B cell (primary cell): ENCODE measurements at regions not wholly inside any gene's neighbourhood (a gene's known extent, or its start where the extent isn't known, plus 50 kb on each side); places are given as distances from the start of the nearest gene placed in this dataset.

Experiments used
- ATAC-seq: fragments of 200-7000 bp; cut with Tn5 transposase; one replicate; pipeline ENCODE4 v1.10.0; 2021; ENCODE audit warnings: low read depth, mild to moderate bottlenecking, moderate number of reproducible peaks, moderate library complexity
- CTCF ChIA-PET: fragments of 350-600 bp; sonication (Branson Sonifier 250); formaldehyde crosslinking; loops from one replicate; lab custom pipeline; 2021; ENCODE audit warnings: antibody characterized with exemption, inconsistent platforms; lab: Charles Lee
- POLR2A ChIA-PET: fragments of 350-600 bp; sonication (Branson Sonifier 250); formaldehyde crosslinking; loops from one replicate; lab custom pipeline; 2021; ENCODE audit warnings: antibody characterized with exemption; lab: Charles Lee
- DNase-seq: peaks from one replicate; pipeline ENCODE4 v3.0.0; 2013
- H2AFZ ChIP-seq: 2 replicates; pipeline ENCODE4 v1.6.1; 2012; ENCODE audit warnings: mild to moderate bottlenecking, low read depth, low read length; ENCODE audit not compliant: insufficient read depth, poor library complexity, severe bottlenecking
- H3K27ac ChIP-seq, 2 donors: 1 replicate in 1 of 2; 2 replicates in 1 of 2; pipeline ENCODE4 v1.5.1; 2012 to 2013; ENCODE audit warnings: low read length in 2 of 2, mild to moderate bottlenecking in 2 of 2, moderate library complexity in 1 of 2
- H3K27me3 ChIP-seq, 4 experiments: fragments of 200-600 bp in 1 of 4; sonication (generic) in 1 of 4; replicated peaks in 1 of 4; 1 replicate in 2 of 4; 2 replicates in 2 of 4; pipeline versions ENCODE4 v1.6.1 to v1.7.0; 2013 to 2016; ENCODE audit warnings: low read length in 3 of 4, mild to moderate bottlenecking in 2 of 4, mixed read lengths in 1 of 4, moderate library complexity in 1 of 4; ENCODE audit not compliant: insufficient read depth in 4 of 4, control insufficient read depth in 3 of 4; ENCODE audit errors: control extremely low read depth in 1 of 4
- H3K36me3 ChIP-seq, 2 experiments: replicated peaks in 1 of 2; 1 replicate in 1 of 2; 2 replicates in 1 of 2; pipeline versions ENCODE4 v1.6.1 to v1.7.1; 2013; ENCODE audit warnings: low read length in 1 of 2; ENCODE audit not compliant: insufficient read depth in 2 of 2, control insufficient read depth in 1 of 2; ENCODE audit errors: control extremely low read depth in 1 of 2, extremely low read depth in 1 of 2
- H3K4me1 ChIP-seq, 2 donors: fragments of 200-600 bp in 1 of 2; sonication (generic) in 1 of 2; 1 replicate in 1 of 2; 2 replicates in 1 of 2; pipeline versions ENCODE4 v1.5.1 to v1.6.1; 2013 to 2017; ENCODE audit warnings: low read length in 2 of 2; ENCODE audit not compliant: control insufficient read depth in 2 of 2, insufficient read depth in 2 of 2
- H3K4me2 ChIP-seq: replicated peaks from 2 replicates; pipeline ENCODE3; 2012; ENCODE audit warnings: mild to moderate bottlenecking, low read depth, low read length; ENCODE audit not compliant: poor library complexity, severe bottlenecking
- H3K4me3 ChIP-seq, 5 experiments: fragments of 200-600 bp in 1 of 5; sonication (generic) in 1 of 5; 1 replicate in 3 of 5; 2 replicates in 2 of 5; pipeline versions ENCODE4 v1.5.1 to v1.7.0; 2011 to 2016; ENCODE audit warnings: low read length in 4 of 5, mild to moderate bottlenecking in 4 of 5, low read depth in 2 of 5, control low read depth in 1 of 5, moderate library complexity in 1 of 5; ENCODE audit not compliant: insufficient read depth in 1 of 5; ENCODE audit errors: control extremely low read depth in 1 of 5, extremely low read depth in 1 of 5
- H3K79me2 ChIP-seq: fragments of 200-600 bp; sonication (generic); one replicate; pipeline ENCODE4 v1.6.0; 2016; ENCODE audit warnings: low read length; ENCODE audit not compliant: control insufficient read depth, insufficient read depth
- H3K9ac ChIP-seq: fragments of 200-600 bp; sonication (generic); 2 replicates; pipeline ENCODE4 v1.6.1; 2017; ENCODE audit warnings: mild to moderate bottlenecking, low read length, moderate library complexity
- H3K9me3 ChIP-seq, 3 donors: one replicate each; pipeline versions ENCODE4 v1.6.1 to v1.7.1; 2013; ENCODE audit warnings: low read length in 2 of 3; ENCODE audit not compliant: control insufficient read depth in 2 of 3, insufficient read depth in 1 of 3; ENCODE audit errors: control extremely low read depth in 1 of 3
- H4K20me1 ChIP-seq: 2 replicates; pipeline ENCODE4 v1.6.0; 2012; ENCODE audit warnings: mild to moderate bottlenecking, low read length; ENCODE audit not compliant: insufficient read depth, control insufficient read depth, poor library complexity, severe bottlenecking
- H3K27ac Mint-ChIP-seq: one replicate; pipeline ENCODE4 v1.8.0; 2021; ENCODE audit warnings: mixed read lengths
- H3K27me3 Mint-ChIP-seq: one replicate; pipeline ENCODE4 v1.8.0; 2021; ENCODE audit warnings: mixed read lengths
- H3K4me1 Mint-ChIP-seq: one replicate; pipeline ENCODE4 v1.8.0; 2021; ENCODE audit warnings: mixed read lengths
- H3K4me3 Mint-ChIP-seq: one replicate; pipeline ENCODE4 v1.8.0; 2021; ENCODE audit warnings: mixed read lengths
- H3K9me3 Mint-ChIP-seq: one replicate; pipeline ENCODE4 v1.8.0; 2022; ENCODE audit warnings: mixed read lengths; ENCODE audit not compliant: insufficient read depth
- CTCF ChIP-seq: fragments of 200-600 bp; IDR thresholded peaks from one replicate; pipeline ENCODE4 v1.8.0; 2022; ENCODE audit warnings: antibody characterized with exemption, mild to moderate bottlenecking
- EZH2 ChIP-seq: IDR thresholded peaks from 2 replicates; pipeline ENCODE4 v1.6.1; 2012; ENCODE audit warnings: borderline replicate concordance, low read depth, mild to moderate bottlenecking, moderate library complexity, low read length; ENCODE audit not compliant: insufficient read depth, poor library complexity, severe bottlenecking
- WGBS: methylation state at CpG from one replicate; pipeline ENCODE4 v1.1.5; 2013; ENCODE audit warnings: missing lambda C conversion rate; ENCODE audit not compliant: insufficient coverage; 5-methylcytosine and 5-hydroxymethylcytosine counted together
- intact Hi-C: fragments of 100-400 bp; cut with micrococcal nuclease; formaldehyde crosslinking; loops from one replicate; pipeline ENCODE4 v1.10.0; 2022

- H3K9me3 Mint-ChIP-seq: peaks cover 1% of the 10 kb centered on the region
- no peak overlapping the region for H3K4me2 ChIP-seq
- H3K4me1 Mint-ChIP-seq: no peaks in the 10 kb centered on the region
- intact Hi-C loops: no loop called here
- no peaks in the 10 kb centered on the region for H3K36me3 ChIP-seq
- no peak for ATAC-seq
- H3K27ac Mint-ChIP-seq: no peak overlapping the region
- no peaks in the 10 kb centered on the region for H3K27me3 Mint-ChIP-seq
- H3K27ac ChIP-seq: no peak overlapping the region
- H3K9ac ChIP-seq: no peak overlapping the region
- H3K79me2 ChIP-seq: no peaks in the 10 kb centered on the region
- H3K4me3 Mint-ChIP-seq: no peak overlapping the region
- TF ChIP-seq CTCF (no peak), EZH2 (no peak)
- H3K4me3 ChIP-seq: no peak overlapping the region
- ChIA-PET CTCF (no interaction called here), POLR2A (no interaction called here)
- DNase-seq: no peak
- no peaks in the 10 kb centered on the region for H3K4me1 ChIP-seq
- peaks cover 0 to 5% (median 0%) of the 10 kb centered on the region in 3 donors for H3K9me3 ChIP-seq
- no peaks in the 10 kb centered on the region for H4K20me1 ChIP-seq
- WGBS: no CpG with 5 or more reads among the region's 3 CpGs
- no peaks in the 10 kb centered on the region for H3K27me3 ChIP-seq
- H2AFZ ChIP-seq: no peak overlapping the region
Measured at GRCh38 chr1:195738966-195739650, 869.1 kb downstream of the KCNT2 start.

DNA sequence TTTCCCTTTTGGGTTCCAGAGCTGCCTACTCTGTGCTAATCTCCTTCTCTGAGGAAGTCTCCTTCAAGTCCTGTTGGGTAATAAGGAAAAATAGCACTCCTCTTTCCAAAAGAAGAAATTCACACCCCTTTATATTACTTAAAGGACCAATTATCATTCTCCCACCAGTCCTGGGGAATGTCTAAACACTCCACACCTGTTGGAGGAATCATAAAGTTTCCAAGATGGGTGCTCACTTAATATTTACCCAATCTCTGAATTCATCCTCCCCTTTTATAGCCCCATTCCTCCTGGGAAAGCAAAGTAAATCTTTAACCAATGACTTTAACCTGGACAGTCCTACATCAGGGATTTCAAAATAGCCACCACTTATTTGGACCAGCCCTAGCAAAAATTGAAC lies 873.1 kb downstream of the KCNT2 start:
- no peak for DNase-seq
- Mint-ChIP-seq H3K27me3 (no peaks in the 10 kb centered on the region), H3K4me3 (no peak overlapping the region), H3K9me3 (peaks cover 1% of the 10 kb centered on the region), H3K27ac (no peak overlapping the region), H3K4me1 (no peaks in the 10 kb centered on the region)
- ChIA-PET CTCF (no interaction called here), POLR2A (no interaction called here)
- Histone ChIP-seq H3K4me1 (no peaks in the 10 kb centered on the region), H3K4me2 (no peak overlapping the region), H2AFZ (no peak overlapping the region), H3K27me3 (no peaks in the 10 kb centered on the region), H4K20me1 (no peaks in the 10 kb centered on the region), H3K27ac (no peak overlapping the region), H3K4me3 (no peak overlapping the region), H3K79me2 (no peaks in the 10 kb centered on the region), H3K9ac (no peak overlapping the region), H3K9me3 (no peaks in the 10 kb centered on the region), H3K36me3 (no peaks in the 10 kb centered on the region)
- intact Hi-C loops: no loop called here
- ATAC-seq: no peak
- TF ChIP-seq CTCF (no peak), EZH2 (no peak)
